Caki2 (cell line): ENCODE measurements at regions not wholly inside any gene's neighbourhood (a gene's known extent, or its start where the extent isn't known, plus 50 kb on each side); places are given as distances from the start of the nearest gene placed in this dataset.

ENCODE experiments used
- DNase-seq: peaks from one replicate; pipeline ENCODE4 v3.0.0-alpha.2; 2015; ENCODE audit warnings: low read depth
- in situ Hi-C: cut with HindIII; loops from 2 replicates; pipeline ENCODE4 v1.10.0; 2016; ENCODE audit warnings: low sequenced_read_pairs, low pct_unique_long_range_greater_than_20kb, mixed read lengths

DNA sequence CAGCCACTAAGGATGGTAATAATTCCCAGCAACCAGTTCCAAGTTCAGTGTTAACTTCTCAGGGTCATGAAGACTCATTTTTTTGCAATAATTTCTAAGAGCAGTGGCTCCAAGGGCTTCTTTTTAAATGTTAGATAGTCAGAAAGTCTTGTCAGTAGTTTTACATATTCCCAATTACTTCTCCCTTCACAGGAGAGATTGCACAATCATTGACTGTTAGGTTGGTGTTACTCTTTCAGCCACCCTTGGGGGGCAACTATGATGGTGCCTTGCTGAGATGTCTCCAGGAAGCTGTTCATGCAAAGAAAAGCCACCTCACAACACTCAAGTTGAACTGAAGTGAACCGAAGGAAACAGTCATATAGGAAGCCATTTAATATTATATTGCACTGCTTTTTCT, 127.9 kb upstream of the DOCK10 start:
- in situ Hi-C loops, result no loop called here

DNA sequence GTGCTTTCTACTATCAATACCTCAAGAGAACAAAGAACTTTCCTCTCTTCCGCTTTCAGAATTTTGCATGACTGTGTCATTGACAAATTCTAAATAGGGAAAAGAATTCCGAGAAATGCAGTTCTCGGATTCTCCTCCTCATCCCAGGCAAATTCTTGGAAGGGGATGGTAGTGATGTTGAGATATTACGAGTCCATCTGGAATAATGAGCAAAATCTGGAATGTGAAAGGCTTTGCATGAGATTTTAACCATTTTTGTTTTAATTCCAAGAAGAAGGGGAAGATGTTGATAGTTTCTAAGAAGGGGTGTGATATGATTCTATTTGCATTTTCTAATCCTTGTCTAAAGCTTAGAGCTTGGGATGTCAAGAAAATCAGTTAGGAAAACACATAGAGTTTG, 127.1 kb upstream of the DOCK10 start:
- in situ Hi-C loops, result no loop called here
- no peak for DNase-seq

More for the DNA sequence above, 127.9 kb upstream of the DOCK10 start:
- DNase-seq, result no peak

DNA sequence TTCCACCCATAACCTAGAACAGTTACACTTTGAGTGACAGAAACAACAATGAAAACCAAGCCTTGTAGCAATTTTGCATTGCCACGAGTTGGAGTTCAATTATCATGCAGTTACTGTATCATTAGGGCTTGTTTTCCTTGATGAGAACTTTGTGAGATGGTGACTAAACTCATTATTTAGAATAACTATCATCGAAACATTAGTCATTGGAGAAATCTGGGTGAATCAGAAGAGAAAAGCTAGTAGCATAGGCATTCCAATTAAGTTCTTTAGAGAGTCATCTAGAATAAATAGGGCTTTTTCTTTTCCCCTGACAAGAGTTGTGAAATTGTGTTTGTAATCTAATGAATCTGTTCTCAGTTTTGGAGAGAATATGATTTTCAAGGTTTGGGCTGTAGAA, 122.8 kb upstream of the DOCK10 start:
- DNase-seq, result no peak
- in situ Hi-C loops, result no loop called here

DNA sequence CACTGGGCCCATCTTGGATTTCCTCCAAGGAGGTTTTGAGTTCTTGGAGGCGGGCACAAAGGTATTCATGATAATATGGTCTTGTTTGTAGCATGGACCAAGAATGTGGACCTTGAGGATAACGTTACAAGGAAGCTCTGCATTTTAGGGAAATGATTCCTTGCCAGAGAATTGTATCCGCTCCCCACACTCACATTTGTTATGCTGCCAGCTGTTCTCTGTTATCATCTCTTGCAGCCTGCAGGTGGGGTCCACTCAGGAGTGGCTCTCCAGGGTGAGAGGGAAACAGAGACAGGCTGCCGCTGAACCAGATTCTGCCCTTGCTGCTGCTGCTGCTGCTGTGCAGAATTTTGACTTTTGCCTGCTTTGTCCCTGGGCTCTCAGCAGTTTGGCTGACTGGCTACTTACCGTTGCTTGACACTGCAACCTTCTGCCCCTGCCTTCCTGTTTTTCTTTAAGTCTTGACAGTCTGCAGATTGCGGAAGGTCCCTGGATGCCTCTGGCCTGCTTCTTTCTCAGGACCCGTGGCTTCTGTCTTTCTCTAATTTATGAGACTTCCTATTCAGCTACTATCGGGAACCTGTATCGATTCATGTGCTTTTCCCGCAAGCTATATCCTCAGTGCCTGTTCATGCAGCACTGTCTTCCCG, 122.3 kb upstream of the DOCK10 start:
- in situ Hi-C loops, result no loop called here

DNA sequence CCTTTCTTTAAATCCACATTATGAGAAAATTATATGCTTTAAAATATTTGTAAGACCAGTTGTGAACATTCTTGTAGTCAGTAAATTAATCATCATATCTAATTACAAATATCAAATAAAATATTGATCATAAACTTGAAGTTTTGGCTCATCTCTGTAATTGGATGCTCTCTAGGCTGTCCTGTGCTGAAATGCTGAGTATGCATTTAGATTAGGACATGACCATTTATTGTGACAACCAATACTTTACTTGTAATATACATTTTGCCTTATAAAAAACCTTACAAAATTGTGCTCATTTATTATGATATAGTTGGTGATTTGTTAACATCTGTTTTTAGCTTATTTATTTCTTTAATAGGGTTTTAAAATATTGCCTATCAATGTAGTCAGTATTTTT, 116.1 kb upstream of the DOCK10 start:
- no peak for DNase-seq
- in situ Hi-C loops, result no loop called here

More for the DNA sequence above, 122.3 kb upstream of the DOCK10 start:
- DNase-seq, result no peak

DNA sequence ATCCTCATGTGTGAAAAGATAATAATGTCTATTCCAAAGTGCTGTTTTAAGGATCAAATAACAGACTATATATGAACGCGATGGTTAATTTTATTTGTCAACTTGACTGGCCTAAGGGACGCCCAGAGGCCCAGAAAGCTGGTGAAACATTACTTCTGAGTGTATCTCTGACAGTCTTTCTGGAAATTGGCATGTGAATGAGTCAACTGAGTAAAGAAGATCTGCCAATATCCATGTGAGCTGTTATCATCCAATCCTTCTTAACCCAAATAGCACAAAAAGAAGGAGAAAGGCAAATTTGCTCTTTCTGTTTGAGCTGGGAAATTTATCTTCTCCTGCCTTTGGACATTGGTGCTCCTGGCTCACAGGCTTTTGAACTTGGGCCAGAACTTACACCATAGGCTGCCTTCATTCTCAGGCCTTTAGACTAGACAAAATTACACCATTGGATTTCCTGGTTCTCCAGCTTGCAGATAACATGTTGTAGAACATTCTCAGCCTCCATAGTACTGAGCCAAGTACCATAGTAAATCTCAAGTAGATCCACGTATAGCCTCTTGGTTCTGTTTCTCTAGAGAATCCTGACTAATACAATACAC, 114.7 kb upstream of the DOCK10 start:
- in situ Hi-C loops, result no loop called here
- DNase-seq, result no peak

DNA sequence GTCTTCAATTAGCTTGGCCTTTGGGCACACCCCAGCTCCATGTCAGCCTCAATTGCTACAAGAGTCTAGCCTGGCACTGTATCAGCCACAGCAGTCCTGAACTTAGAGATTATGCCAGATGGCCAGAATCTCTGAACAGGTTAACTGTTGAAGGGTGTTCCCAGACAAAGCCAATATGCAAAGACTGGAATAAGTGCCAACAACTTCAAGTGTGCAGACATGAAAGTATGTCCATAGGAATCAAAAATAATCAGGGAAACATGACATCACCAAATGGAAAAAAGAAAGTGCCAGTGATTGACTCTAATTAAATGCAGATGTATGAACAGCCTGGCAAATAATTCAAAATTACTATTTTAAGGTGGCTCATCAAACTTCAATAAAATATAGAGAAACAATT, 98.5 kb upstream of the DOCK10 start:
- in situ Hi-C loops, result no loop called here
- no peak for DNase-seq

DNA sequence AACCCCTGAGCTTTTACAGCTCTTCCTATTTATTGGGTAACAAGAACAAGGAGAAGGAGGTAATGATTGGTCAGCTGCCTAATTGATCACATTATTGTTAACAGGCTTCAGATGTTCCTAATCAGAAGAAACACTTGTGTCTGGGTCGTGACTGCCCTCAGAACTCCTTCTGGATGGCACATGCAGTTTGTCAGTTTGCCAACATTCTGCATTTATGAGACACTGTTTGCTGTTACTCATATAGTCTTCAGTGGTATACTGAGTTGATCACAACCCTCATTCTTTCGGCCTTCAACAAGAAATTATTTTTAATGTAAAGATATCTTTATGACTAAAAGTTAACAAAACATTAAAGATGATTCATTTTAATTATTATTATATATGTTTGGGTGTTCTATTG, 95.7 kb upstream of the DOCK10 start:
- DNase-seq, result no peak
- in situ Hi-C loops, result no loop called here

DNA sequence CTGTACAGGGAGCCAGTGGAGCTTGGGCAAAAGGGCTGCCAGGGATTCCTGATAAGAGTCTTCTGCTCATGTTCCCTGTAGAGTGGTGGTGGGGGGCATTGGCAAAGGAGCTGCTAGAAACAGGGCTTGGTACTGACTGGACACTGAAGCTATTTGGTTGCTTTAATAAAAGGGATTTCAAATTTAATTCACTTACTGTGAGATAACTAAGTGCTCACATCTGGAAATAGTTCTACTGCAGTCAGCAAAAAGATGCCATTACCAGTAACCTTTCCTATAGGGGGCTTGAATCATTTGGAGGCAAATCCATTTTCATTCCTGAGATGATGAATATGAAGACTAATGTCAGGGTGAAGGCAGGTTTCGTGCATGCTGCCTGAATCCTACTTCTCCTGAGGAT, 94.3 kb upstream of the DOCK10 start:
- in situ Hi-C loops, result no loop called here
- no peak for DNase-seq

DNA sequence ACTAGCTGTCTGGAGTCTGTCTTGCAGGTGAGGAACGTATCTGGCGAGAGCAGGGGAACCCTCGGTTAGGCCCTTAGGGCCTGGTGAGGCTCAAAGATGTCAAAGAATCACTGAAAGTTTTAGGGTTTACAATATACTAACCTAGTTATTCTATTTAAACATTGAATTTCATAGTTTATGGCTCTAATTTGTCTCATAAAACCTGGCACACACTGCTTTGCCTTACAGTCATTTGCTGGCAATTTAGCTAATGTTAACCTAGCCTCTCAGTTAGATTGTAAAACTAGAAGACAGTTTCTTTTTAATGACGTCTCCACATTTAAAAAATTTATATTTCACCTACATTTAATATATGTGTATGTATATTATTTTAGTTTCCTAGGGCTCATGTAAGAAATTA, 89.6 kb upstream of the DOCK10 start:
- in situ Hi-C loops, result no loop called here
- no peak for DNase-seq

DNA sequence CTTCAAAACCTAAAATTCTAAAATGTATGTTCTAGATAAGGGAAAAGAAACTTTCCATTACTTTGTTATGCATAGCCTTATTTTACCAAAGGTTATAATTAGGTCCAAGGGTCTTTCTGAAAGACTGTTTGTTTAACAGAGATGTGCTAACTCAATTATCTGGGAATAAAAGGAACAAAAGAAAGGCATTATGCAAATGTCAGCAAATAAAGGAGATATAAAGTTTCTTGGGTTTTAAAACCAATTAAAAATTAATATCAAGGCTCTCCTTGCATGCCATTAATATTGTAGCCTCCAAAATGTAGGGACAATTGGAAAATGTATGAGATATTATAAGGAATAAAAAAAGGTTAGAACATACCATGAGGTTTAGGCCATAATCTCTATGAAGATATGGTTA, 87.8 kb upstream of the DOCK10 start:
- in situ Hi-C loops, result no loop called here
- no peak for DNase-seq

DNA sequence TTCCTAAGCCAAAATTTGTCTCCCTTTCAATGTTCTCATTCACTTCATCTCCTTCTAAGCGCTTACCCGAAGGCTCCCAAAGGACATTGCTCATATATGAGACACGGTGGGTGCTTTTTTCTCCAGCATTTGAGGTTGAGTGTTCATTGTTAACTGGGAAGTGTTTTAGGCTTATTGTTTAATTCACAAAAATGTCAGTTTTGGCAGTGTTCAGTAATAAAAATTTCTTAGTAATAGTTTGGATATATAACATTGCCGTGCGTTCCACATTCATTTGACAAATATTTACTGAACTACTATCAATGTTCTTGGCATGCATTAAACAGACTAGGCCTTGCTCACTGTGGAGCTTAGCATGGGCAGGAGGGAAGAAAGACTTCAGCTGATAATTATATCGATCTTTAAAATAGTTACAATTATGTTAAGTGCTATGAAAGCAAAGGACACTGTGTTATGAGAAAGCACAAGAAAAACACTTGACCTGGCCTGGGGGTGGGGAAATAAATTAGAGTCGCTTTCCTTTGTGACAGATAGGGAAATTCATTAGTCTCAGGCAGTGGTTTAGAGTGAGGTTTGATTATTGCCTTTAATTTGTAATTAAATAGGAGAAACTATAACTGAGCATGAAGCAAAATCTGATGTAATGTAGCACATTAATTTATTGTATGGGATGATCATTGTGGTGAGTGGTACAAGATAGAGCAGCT, 82.2 kb upstream of the DOCK10 start:
- in situ Hi-C loops, result no loop called here
- no peak for DNase-seq

DNA sequence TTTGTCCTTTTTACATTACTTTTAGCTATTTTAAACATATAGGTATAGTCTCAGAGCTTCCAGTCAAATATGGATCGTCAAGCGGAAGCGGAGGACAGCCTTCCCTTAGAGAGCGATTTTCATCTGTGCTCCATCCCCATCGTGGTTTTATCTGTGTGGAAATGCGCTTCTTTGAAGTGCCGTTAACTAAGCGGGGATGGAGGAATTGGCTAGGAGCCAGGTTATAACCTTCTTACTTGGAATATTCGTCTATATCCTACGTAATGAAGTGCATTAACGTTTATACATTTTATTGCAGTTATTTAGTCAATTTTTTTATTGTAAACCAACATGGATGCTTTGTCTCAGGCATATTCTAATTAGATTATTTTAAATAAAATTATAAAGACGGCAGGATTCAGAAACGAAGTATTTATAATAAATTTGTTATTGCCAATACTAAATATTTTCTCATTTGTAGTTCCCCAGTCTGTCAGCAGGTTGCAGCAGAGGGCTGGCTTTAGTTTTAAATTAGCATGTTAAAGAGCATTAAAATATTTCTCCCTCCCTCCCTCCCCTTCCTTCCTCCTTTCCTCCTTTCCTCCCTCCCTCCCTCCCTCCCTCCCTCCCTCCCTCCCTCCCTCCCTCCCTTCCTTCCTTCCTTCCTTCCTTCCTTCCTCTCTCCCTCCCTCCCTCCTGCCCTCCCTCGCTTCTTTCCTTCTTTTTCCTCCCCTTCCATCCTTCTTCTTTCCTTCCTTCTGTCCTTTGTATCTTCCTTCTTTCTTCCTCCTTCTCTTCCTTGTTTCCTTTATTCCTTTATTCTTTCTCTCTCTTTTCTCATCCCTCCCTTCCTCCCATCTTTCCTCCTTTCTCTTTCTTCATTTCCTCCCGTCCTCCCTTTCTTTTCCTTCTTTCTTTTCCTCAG, 80.6 kb upstream of the DOCK10 start:
- in situ Hi-C loops, result no loop called here
- DNase-seq, result no peak

DNA sequence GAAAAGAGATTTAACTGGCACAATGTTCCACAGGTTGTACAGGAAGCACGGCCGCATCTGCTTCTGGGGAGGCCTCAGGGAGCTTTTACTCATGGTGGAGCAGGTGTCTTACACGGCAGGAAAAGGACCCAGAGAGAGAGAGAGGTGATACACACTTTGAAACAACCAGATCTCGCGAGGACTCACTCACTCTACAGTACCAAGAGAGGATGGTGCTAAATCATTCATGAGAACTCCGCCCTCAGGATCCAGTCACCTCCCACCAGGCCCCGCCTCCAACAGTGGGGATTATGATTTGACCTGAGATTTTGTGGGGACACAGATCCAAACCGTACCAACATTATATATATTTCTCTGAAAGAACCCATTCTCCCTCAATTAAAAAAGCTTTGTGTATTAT, 79.7 kb upstream of the DOCK10 start:
- DNase-seq, result no peak
- in situ Hi-C loops, result no loop called here

DNA sequence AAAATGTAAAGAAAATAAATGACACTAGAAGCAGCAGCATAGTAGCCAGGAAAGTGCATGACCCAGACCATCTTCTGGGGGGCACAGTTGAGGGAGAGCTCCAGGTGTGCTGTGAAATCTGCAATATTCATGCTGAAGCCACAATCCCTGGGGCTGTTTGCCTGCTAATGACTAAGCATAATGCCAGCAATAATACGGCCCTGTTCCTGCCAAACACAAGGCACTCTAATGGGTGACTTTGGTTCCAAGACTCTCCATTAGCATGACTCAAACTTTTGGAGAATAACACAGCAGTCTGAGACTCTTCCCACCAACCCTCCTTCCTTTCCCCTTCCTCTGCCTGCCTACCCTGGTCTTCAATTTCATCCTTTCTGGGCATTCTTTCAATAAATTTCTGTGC, 77.9 kb upstream of the DOCK10 start:
- DNase-seq, result no peak
- in situ Hi-C loops, result no loop called here

DNA sequence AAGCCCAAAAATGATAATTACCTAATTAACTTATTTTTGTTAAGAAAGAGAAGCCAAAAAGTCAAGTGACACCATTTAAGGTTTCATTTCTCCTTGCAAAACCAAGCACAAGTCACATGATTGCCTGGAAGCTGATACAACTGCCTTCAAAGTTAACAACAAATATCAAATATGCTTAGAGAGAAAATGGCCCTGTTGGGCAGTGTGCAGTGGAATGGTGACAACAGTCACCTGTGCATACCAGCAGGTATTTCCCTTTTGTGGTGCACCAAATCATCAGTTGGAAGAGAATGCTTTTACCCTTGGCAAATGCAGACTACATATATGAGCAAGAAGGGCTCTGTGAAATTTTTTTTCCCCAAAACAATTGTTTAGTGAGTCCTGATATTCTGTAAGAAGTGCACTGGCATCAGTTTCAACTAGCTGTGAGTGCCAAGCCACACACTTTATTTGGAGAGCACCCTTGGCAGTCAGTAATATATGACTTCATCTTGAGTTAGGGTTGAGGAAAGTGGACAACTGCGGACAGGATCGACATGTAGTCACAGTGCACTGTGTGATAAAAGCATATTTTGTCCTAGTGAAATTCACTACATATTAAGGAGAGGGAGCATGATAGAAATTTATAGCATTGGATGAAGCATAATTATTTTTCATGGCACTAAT, 74.9 kb upstream of the DOCK10 start:
- in situ Hi-C loops, result no loop called here
- DNase-seq, result no peak

DNA sequence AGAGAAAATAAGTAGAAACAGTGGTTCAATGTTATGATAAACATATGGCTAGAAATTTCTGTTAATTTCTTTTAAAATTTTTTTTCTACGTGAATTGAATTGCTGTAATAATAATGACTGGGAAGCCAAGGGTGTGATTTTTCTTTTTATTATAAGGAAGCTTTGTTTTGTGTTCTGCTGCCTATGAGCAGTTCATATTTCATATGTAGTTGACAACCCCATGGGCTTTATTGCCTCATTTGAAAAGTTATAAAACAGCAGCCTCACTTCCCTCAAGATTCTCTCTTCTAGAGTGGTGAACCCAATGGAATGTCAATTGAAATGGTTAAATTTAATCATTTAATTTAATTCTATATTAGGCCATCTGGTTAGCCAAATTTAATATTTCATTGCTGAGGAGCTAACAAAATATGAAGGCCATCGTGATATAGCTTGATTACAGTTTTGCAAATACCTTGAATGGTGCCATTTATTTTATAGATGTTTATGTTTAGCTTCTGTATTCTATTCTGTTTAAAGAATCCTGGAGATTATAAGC, 72.6 kb upstream of the DOCK10 start:
- no peak for DNase-seq
- in situ Hi-C loops, result no loop called here

DNA sequence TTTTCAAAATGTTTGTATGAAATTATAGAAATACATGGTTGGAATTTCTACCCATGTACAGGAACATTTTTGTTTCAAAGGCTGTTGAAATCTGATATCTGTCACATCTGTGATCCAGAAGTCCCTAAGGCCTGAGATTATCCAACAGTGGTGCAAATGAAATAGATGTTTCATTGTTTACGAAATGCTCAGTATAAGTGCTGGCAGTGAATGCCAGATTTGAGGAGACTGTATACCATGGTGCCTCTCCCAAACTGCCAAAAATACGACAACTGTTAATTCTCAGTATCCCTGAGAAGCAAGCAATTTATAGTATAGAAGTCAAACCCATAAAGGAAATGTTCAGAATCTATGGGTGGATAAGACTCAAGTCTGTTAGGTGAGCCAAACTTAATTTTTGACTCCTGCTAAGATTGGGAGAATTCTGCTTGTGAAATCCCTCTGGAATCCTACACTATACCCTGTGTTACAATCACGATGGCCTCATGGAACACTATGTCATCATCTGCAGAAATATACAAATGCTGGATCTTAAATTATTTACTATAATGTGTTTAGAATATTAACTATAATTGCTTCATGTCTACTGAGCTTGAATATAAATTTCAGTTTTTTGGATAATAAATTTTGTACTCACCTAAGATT, 71.2 kb upstream of the DOCK10 start:
- in situ Hi-C loops, result no loop called here
- DNase-seq, result no peak
